ENCODE measurements at regions not wholly inside any gene's neighbourhood (a gene's known extent, or its start where the extent isn't known, plus 50 kb on each side); places are given as distances from the start of the nearest gene placed in this dataset.

DNA sequence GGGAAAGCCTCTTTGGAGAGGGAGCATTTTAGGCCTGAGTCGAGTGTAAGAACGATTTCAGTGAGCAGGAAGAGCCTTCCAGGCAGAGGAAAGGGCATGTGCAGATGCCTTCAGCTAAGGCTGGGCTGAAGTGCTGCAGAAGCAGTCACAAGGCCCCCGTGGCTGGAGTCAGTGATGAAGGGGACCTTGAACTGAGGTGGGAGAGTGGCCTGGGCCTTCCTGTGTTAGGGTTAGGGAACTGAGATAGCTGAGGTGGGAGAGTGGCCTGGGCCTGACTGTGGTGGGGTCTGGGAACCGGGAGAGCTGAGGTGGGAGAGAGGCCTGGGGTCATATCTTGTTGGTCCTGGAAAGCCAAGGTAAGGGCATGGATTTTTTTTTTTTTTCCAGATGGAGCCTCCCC lies 50.9 kb upstream of the ETV3 start:
- no peak for DNase-seq (ENCODE audit: low spot score)

Data from CD4-positive, alpha-beta T cell treated with Interleukin-15 for 4 hours (primary cell).